Ovary (tissue), 7 donors: ENCODE measurements at regions not wholly inside any gene's neighbourhood (a gene's known extent, or its start where the extent isn't known, plus 50 kb on each side); places are given as distances from the start of the nearest gene placed in this dataset.

Experiments used
- DNase-seq, 5 donors: peaks; one replicate each; pipeline ENCODE4 v3.0.0-alpha.2; 2019 to 2020
- H3K27ac ChIP-seq, 2 donors: fragments of 200-600 bp; one replicate each; pipeline versions ENCODE4 v1.5.1 to v1.8.0; 2019 to 2022
- H3K27me3 ChIP-seq: fragments of 200-600 bp; one replicate; pipeline ENCODE4 v1.8.0; 2022
- H3K36me3 ChIP-seq: fragments of 200-600 bp; sonication (generic); one replicate; pipeline ENCODE4 v1.5.1; 2019
- H3K4me1 ChIP-seq: one replicate; pipeline ENCODE4 v1.8.1; 2013; ENCODE audit warnings: mild to moderate bottlenecking, moderate library complexity; ENCODE audit not compliant: insufficient read depth
- H3K4me3 ChIP-seq: fragments of 200-600 bp; sonication (generic); one replicate; pipeline ENCODE4 v1.5.1; 2017
- H3K9me3 ChIP-seq, 2 donors: fragments of 200-600 bp in 1 of 2; sonication (generic) in 1 of 2; one replicate each; pipeline versions ENCODE4 v1.5.1 to v1.8.1; 2013 to 2019; ENCODE audit warnings: mild to moderate bottlenecking in 1 of 2, moderate library complexity in 1 of 2
- EP300 ChIP-seq: sonication (generic); formaldehyde crosslinking; IDR thresholded peaks from one replicate; pipeline ENCODE4 v1.6.1; 2017; ENCODE audit warnings: antibody characterized with exemption
- POLR2A ChIP-seq: fragments of 450-650 bp; IDR thresholded peaks from one replicate; pipeline ENCODE4 v1.6.1; 2017; ENCODE audit warnings: antibody characterized with exemption, mild to moderate bottlenecking, moderate library complexity
- WGBS, 3 donors: extraction: QIAGEN DNeasy Blood & Tissue Kit in 1 of 3; methylation state at CpG; one replicate each; pipeline versions ENCODE4 v1.1.5 to v1.1.7; 2013 to 2017; 5-methylcytosine and 5-hydroxymethylcytosine counted together
- intact Hi-C, 4 donors: fragments of 100-400 bp; cut with DNase I; formaldehyde crosslinking; loops; one replicate each; pipeline versions ENCODE4 v1.11.0 to v1.15.1; 2022 to 2023
- TF ChIP-seq, protein P1 (sequence below), 3 donors: fragments of 450-650 bp in 2 of 3; fragments of 200-600 bp in 1 of 3; IDR thresholded peaks; one replicate each; pipeline versions ENCODE4 v1.5.1 to v1.8.0; 2016 to 2022; ENCODE audit warnings: antibody characterized with exemption in 3 of 3, mild to moderate bottlenecking in 1 of 3
- donor health status: DM: no; HTN: no; CAD: no; lungs with moderate emphysema.
- donor health status: DM: no; HTN: no; CAD: no.
- donor health status: Bipolar disorder and iron deficiency.
- donor health status: DM: no; HTN: no; CAD: no.
- donor health status: DM: yes; HTN: yes; CAD: no.

GRCh38 chr3:82392203-82392775 is 630.8 kb upstream of the GBE1 start:
- Histone ChIP-seq H3K27ac (no peak overlapping the region), H3K9me3 (no peaks in the 10 kb centered on the region), H3K4me1 (no peaks in the 10 kb centered on the region), H3K4me3 (no peak overlapping the region), H3K27me3 (no peaks in the 10 kb centered on the region), H3K36me3 (no peaks in the 10 kb centered on the region)
- TF ChIP-seq, protein P1, sequence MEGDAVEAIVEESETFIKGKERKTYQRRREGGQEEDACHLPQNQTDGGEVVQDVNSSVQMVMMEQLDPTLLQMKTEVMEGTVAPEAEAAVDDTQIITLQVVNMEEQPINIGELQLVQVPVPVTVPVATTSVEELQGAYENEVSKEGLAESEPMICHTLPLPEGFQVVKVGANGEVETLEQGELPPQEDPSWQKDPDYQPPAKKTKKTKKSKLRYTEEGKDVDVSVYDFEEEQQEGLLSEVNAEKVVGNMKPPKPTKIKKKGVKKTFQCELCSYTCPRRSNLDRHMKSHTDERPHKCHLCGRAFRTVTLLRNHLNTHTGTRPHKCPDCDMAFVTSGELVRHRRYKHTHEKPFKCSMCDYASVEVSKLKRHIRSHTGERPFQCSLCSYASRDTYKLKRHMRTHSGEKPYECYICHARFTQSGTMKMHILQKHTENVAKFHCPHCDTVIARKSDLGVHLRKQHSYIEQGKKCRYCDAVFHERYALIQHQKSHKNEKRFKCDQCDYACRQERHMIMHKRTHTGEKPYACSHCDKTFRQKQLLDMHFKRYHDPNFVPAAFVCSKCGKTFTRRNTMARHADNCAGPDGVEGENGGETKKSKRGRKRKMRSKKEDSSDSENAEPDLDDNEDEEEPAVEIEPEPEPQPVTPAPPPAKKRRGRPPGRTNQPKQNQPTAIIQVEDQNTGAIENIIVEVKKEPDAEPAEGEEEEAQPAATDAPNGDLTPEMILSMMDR (IDR thresholded peaks at IDR 0.05), result no peak
- TF ChIP-seq EP300, result no peak
- no peak for TF ChIP-seq POLR2A
- intact Hi-C loops, result no loop called here
- DNase-seq, result no peak

DNA sequence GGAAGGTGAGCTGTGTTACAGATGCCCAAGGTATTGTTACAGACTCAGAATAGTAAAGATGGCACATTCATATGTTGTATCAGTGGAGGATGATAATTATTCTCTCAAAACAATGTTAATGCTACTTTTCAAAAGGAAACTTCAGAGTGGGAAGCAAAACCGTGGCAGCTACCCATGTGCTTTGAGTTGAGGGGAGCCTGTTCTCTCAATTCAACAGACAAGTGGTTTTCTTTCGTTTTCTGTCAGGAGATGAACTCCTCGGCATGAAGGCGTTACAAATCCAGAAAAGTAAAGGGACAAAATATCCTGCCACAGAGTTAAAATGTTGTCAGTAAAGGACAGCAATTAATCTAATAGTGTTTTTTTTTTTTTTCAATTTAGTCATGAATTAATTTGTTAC is 629.4 kb upstream of the GBE1 start:
- Histone ChIP-seq H3K4me3 (no peak overlapping the region), H3K4me1 (no peaks in the 10 kb centered on the region), H3K36me3 (no peaks in the 10 kb centered on the region), H3K27ac (no peak overlapping the region), H3K9me3 (no peaks in the 10 kb centered on the region), H3K27me3 (no peaks in the 10 kb centered on the region)
- WGBS, 3 donors, result 80 to 88% (median 80%) methylated on average over 4 of the region's 4 CpGs
- TF ChIP-seq, protein P1 (IDR thresholded peaks at IDR 0.05), result no peak
- TF ChIP-seq POLR2A (no peak), EP300 (no peak)
- intact Hi-C loops, result no loop called here
- no peak for DNase-seq

DNA sequence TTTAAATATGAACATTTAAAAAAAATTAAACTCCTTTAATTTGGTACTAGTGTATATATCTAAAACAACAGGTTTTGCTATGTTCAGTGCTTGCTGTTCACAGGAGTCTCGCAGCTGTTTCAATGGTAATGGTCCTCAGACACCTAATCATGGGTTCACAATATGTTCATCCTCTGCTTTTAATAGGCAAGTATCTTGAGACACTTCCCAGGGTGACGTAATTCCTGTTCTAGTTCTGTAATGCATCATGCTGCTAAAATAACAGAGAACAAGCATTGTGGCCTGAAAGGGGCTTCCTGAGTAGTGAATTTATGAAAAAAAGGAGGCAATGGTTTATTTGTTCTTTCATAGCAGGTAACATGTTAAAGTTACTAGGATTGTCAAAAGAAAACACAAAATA is 625.2 kb upstream of the GBE1 start:
- no peak for DNase-seq
- H3K27ac ChIP-seq, result no peak overlapping the region
- H3K4me1 ChIP-seq, result no peaks in the 10 kb centered on the region
- H3K27me3 ChIP-seq, result no peaks in the 10 kb centered on the region
- WGBS, 3 donors, result 78 to 82% (median 80%) methylated on average over 2 of the region's 2 CpGs
- H3K4me3 ChIP-seq, result no peak overlapping the region
- intact Hi-C loops, result no loop called here
- no peak for TF ChIP-seq POLR2A
- no peak for TF ChIP-seq EP300
- TF ChIP-seq, protein P1 (IDR thresholded peaks at IDR 0.05), result no peak
- no peaks in the 10 kb centered on the region for H3K9me3 ChIP-seq
- H3K36me3 ChIP-seq, result no peaks in the 10 kb centered on the region

DNA sequence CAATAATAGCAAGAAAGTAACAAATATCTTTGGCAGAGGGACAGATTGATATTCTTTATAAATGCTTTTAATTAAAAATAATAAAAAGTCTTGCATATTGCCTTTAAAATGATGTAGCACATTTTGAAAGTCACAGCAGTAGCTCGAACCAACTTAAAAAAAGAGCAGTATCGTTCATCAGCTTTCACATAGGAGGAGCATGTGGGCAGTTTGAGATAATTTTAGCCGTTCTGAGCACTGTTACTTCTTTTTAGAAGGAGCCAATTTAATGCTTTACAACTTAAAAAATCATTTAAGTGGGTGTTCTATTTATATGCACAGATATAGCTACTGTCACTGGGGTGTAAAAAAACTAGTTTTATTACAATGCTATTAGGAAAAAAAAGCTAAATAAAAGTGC is 622.7 kb upstream of the GBE1 start:
- Histone ChIP-seq H3K27ac (no peak overlapping the region), H3K4me1 (no peaks in the 10 kb centered on the region), H3K9me3 (no peaks in the 10 kb centered on the region), H3K27me3 (no peaks in the 10 kb centered on the region), H3K36me3 (no peaks in the 10 kb centered on the region), H3K4me3 (no peak overlapping the region)
- DNase-seq, result no peak
- no peak for TF ChIP-seq EP300
- TF ChIP-seq, protein P1 (IDR thresholded peaks at IDR 0.05), result no peak
- no peak for TF ChIP-seq POLR2A
- intact Hi-C loops, result no loop called here
- 40 to 45% (median 41%) methylated on average over 3 of the region's 3 CpGs for WGBS, 3 donors
